T1000 (cell line): ENCODE measurements at regions not wholly inside any gene's neighbourhood (a gene's known extent, or its start where the extent isn't known, plus 50 kb on each side); places are given as distances from the start of the nearest gene placed in this dataset.

Source experiments
- DNase-seq: peaks from one replicate; lab custom pipeline; 2025; ENCODE audit warnings: mixed read lengths; lab: John Stamatoyannopoulos, UW

DNA sequence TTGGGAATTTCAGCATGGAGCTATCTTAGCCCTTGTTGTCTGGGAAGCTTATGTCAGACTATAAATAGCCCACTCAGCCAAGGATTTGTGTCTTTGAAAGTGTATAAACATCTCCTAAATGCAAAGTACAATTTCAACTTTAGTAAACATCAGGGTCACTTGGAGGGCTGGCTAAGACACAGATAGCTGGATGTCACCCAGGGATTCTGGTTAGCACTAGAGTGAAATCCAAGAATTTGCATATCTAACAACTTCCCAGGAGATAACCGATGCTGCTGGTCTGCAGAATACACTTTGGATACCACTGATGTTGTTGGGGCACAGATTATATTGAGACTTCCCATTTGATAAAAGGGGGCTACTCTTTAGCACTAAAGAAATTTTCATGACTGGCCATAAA, 130.9 kb downstream of the PAX1 start:
- DNase-seq: no peak

- DNase-seq: no peak
Observed at GRCh38 chr20:21835042-21835441, 129.6 kb downstream of the PAX1 start.

DNA sequence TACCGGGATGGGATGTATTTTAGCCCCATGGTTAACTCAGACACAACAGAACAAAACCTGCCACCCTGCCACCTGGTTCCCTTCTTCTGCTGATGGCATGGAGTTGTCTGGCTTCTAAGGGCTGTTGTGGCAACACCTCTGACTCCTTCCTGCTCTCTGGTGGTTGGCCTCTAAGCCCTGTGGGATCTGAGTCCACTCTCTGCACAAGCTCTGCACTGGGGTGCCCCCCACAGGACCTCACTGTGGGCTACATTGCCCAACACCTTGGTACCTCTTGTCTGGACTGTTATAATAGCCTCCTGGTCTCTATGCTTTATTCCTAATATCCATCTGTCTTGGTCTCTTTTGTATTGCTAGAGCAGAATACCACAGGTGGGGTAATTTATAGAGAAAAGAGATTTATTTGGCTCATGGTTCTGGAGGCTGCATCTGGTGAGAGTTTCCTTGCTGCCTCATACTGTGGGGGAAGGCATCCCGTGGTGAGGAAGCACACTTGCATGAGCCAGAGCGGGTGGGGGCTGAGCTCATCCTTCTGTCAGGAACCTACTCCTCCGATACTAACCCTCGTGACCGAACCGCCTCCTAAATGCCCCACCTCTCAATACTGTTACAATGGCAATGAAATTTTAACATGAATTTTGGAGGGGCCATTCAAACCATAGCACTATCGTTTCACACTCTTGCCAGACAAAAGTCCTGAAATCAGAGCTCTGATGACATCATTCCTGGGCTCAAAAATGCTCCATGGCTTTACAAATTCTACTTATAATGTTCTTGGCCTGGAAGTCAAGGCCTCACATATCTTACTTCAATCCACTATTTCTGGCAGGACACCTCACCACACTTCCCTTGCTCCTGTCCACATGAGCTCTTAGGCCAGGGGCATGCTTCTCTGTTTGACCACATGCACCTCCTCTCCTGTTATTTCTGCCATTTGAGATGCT, 127.2 kb downstream of the PAX1 start:
- DNase-seq: no peak

- no peak for DNase-seq
Observed at GRCh38 chr20:21826976-21827375, 121.5 kb downstream of the PAX1 start.

GRCh38 chr20:21821358-21821757, 115.9 kb downstream of the PAX1 start:
- no peak for DNase-seq

- DNase-seq: no peak
Observed at GRCh38 chr20:21820688-21821087, 115.2 kb downstream of the PAX1 start.

DNA sequence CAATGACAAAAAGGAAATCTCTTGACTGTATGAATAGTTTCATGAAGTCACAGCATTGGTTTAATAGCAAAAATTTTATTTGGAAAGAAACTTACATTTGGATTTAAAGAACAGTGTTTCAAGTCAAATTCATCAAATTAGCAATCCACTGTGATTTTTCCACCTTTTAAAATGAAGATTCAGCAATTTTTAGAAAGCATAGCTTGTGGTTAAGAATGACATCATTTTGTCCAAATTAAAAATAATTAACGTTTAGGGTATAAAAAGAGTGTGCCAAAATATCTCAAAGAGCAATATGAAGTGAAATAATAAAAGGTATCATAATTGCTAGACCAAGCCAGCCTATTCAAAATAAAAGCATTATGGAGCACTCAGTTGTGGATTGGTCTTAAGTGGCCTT, 114.6 kb downstream of the PAX1 start:
- no peak for DNase-seq

DNA sequence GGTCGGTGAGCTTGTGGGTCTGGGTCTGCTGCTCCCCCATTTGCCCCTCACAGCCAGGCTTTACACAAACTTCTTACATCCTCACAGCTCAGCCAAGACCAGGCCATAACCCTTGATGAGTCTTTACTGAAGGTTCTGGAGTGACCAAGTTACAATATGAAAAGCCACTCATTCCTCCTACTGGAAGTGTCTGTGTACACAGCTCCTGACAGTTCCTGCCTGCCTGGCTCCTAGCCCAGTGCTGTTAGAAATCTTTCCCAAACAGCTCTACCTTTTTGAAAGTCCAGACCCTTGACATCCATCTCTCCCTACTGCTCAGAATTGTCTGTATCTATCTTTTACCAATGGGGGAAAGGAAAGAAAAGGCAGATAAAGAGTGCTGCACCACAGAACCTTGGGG, 106.9 kb downstream of the PAX1 start:
- no peak for DNase-seq

GRCh38 chr20:21809961-21810523, 104.6 kb downstream of the PAX1 start:
- no peak for DNase-seq

GRCh38 chr20:21808863-21809664, 103.6 kb downstream of the PAX1 start:
- no peak for DNase-seq

DNA sequence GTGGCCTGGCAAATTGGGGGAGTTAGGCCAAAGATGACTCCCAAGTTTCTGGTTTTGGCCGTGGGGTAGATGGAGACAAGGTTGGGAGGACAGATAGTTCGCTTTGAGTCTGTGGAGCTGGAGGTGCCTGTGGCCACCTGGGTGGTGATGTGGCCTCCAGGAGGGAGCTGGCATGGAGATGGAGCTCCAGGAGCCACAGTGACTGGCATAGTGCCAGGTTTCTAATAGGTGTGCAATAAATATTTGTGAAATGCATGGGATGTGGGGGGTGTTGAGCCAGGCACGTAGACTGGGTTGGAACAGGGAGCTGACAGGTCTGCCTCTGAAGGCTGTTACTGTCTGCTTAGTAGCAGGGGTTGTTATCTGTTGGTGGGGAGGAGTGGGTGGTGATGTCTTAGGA, 102.7 kb downstream of the PAX1 start:
- no peak for DNase-seq

DNA sequence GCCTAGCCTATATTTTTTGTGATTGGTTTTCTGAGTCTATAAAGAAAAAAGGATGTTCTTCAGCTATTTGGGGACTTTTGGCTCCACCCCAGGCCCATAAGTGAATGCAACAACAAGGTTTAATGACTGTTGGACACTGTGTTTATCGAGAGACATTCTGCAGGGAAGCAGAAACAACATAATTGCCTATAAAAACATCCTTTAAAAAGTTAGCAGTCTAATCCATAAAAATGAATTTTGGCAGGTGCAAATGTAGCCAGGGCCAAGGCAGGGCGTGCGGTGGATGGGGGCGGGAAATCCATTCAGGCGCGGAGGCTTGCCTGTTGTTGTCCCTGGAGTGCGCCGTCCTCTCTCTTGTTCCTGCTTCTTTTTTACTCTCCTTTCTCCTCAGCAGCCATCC, 99.3 kb downstream of the PAX1 start:
- no peak for DNase-seq

GRCh38 chr20:21801193-21801592, 95.7 kb downstream of the PAX1 start:
- DNase-seq: no peak

GRCh38 chr20:21798384-21798783, 92.9 kb downstream of the PAX1 start:
- DNase-seq: no peak

DNA sequence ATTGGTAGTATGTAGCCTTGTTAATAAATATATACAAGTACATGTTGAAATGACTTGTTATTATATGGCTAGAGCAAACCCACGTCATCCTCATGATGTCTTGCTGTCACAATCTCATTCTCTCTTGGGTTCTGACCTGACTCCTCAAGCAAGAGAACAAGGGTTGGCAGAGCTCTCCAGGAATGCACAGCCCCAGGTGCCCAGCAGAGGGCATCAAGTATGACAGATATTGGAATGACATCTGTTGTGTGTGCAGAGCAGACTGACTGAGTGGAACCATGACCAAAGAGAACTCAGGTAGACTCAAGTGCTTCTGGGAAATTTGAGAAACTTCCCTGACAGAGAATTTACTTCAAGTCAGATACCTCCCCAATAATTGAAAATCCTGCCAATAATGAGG, 90.6 kb downstream of the PAX1 start:
- no peak for DNase-seq

DNA sequence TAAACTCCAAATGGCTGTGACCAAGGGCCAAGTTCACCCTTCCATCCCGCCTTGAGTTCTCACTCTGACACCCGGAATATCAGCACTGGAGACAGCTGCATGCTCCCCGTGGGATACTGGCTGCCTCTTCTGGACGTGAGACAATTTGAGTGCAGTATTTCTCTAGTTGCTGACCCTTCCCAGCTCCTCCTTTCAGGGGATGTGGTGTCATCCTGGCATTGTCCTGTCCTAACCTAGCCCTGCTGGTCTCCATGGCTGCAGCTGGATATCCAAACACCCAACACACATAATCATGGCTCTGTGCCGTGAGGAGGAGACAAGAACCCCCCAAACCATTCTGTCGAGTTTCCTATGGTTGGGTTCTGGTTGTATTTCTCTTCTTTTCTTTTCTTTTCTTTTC, 82.6 kb downstream of the PAX1 start:
- DNase-seq: no peak

DNA sequence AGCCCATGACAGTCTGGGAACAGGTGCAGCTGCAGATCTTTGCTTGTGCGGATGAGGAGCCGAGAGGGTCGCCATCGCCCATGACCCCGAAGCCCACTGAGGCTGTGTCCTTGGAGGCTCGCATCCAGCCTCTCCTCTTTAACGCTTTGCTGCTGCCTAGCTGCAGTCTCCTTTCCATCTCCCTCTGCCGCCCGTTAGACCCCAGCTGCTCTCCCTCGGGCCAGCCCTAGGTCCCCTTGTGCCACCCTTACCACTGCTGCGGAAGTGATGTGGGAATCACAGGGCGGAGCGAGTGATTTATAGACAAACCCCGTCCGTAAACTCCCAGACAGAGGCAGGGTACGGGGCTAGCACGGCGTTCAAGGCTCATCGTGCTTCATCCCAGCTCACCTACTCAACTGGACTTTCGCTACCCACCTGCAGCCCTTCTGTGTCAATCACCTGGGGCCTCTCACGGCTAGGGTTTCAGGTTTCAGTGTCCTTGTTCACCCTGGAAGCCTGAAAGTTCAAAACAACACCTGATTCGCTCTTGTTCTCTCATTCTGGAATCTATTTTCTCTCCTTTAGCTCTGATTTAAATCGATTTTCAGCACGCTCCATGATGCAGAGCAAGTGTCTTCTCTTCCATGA, 76.1 kb downstream of the PAX1 start:
- DNase-seq: no peak

- DNase-seq: no peak
Observed at GRCh38 chr20:21780528-21780927, 75.1 kb downstream of the PAX1 start.
